ENCODE measurements at regions not wholly inside any gene's neighbourhood (a gene's known extent, or its start where the extent isn't known, plus 50 kb on each side); places are given as distances from the start of the nearest gene placed in this dataset.

DNA sequence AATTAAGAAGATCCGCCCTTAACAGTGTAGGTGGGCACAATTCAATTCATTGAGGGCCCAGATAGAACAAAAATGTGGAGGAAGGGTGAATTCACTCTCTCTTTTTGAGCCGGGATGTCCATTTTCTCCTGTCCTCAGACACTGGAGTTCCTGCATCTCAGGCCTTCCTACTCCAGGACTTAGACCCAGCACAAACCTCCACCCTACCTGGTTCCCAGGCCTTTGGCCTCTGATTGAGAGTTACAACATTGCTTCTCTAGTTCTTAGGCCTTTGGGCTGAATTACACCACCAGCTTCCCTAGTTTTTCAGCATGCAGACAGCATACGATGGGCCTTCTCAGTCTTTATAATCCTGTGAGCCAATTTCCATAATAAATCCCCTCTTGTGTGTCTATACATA is 87.8 kb upstream of the TMEM17 start:
- no peak overlapping the region for H3K4me3 ChIP-seq
- H3K36me3 ChIP-seq = no peaks in the 10 kb centered on the region
- H3K27ac ChIP-seq = peak overlapping the region in 2 of 4 donors; percentile 32 to 74
- H3K4me1 ChIP-seq = peaks cover 0 to 51% (median 7%) of the 10 kb centered on the region in 4 donors
- DNase-seq (ENCODE audit: low spot score in 2 of 2) = no peak
- TF ChIP-seq, protein P1, sequence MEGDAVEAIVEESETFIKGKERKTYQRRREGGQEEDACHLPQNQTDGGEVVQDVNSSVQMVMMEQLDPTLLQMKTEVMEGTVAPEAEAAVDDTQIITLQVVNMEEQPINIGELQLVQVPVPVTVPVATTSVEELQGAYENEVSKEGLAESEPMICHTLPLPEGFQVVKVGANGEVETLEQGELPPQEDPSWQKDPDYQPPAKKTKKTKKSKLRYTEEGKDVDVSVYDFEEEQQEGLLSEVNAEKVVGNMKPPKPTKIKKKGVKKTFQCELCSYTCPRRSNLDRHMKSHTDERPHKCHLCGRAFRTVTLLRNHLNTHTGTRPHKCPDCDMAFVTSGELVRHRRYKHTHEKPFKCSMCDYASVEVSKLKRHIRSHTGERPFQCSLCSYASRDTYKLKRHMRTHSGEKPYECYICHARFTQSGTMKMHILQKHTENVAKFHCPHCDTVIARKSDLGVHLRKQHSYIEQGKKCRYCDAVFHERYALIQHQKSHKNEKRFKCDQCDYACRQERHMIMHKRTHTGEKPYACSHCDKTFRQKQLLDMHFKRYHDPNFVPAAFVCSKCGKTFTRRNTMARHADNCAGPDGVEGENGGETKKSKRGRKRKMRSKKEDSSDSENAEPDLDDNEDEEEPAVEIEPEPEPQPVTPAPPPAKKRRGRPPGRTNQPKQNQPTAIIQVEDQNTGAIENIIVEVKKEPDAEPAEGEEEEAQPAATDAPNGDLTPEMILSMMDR (IDR thresholded peaks at IDR 0.05) = no peak
- no peak for TF ChIP-seq EP300 (IDR thresholded peaks at IDR 0.05)
- no peaks in the 10 kb centered on the region for H3K27me3 ChIP-seq
- WGBS, 2 donors = 92 to 94% methylated on average over 3 of the region's 3 CpGs
- H3K9me3 ChIP-seq = no peaks in the 10 kb centered on the region

DNA sequence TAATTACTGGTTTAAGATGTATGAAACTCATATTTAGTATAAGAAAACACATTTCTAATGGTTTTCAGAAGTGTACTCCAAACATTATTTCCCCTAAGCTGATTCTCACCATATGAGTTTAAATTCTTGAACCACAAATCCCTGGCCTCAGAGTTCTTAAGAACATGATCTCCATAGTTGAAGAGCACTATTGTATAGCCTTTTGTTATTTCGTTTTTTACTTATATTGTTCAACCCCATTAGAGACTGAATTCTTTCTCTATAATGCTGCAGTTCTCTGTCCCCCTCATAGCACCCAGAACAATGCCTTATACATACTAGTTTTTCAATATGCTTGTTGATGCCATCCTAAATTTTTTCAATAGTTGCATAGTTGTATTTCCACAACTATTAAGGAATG is 85.5 kb upstream of the TMEM17 start:
- peaks cover 0 to 60% (median 15%) of the 10 kb centered on the region in 4 donors for H3K4me1 ChIP-seq

DNA sequence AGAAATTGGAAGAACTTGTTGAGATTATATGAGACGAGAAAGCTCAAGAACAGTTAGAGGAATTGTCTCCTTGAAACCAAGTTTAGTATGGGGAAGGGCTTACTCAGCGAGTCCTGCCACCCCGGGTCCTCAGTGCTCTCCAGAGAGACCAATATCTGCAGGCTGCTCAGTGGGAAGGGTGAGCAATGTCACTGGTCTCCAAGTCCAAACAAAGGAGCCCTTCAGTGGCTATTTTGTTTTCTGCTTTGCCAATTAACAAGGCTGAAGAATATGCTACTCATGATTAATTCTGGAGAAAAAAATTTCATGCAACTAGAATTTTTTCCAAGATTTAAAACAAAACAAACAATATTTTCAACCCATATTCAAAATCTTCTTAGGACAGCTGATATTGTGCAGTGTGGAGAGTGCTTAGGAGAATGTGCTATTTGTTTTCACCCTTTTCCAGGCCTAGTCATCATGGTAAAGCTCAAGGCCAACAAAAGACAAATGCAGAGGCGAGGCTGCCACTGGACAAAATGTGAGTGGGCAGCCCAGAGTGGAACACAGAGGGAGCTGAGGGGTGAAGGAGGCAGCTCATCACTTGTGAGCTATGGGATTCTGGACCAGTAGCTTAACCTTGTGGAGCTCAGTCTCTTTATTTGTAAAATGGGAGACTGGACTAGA is 83.8 kb upstream of the TMEM17 start:
- Histone ChIP-seq H3K9me3 (no peaks in the 10 kb centered on the region), H3K27ac (peak overlapping the region; percentile 59 to 91 (median 67)), H3K4me3 (no peak overlapping the region), H3K4me1 (peaks cover 0 to 45% (median 15%) of the 10 kb centered on the region in 4 donors), H3K27me3 (no peaks in the 10 kb centered on the region), H3K36me3 (no peaks in the 10 kb centered on the region)
- 18 to 27% methylated on average over 4 of the region's 4 CpGs for WGBS, 2 donors
- TF ChIP-seq, protein P1 (IDR thresholded peaks at IDR 0.05) = no peak
- TF ChIP-seq POLR2A (IDR thresholded peaks at IDR 0.05) (no peak), EP300 (IDR thresholded peaks at IDR 0.05) (peak in 1 of 2 donors; percentile 66)
- DNase-seq (ENCODE audit: low spot score in 2 of 2) = no peak

More for the DNA sequence above, 85.5 kb upstream of the TMEM17 start:
- H3K4me3 ChIP-seq = no peak overlapping the region
- H3K9me3 ChIP-seq = no peaks in the 10 kb centered on the region
- no peak for DNase-seq (ENCODE audit: low spot score in 2 of 2)
- 34 to 37% methylated on average over 1 of the region's 1 CpG for WGBS, 2 donors
- no peaks in the 10 kb centered on the region for H3K36me3 ChIP-seq
- no peaks in the 10 kb centered on the region for H3K27me3 ChIP-seq
- TF ChIP-seq EP300 (IDR thresholded peaks at IDR 0.05) (no peak), POLR2A (IDR thresholded peaks at IDR 0.05) (no peak)
- TF ChIP-seq, protein P1 (IDR thresholded peaks at IDR 0.05) = no peak
- peak overlapping the region; percentile 38 to 91 (median 67) for H3K27ac ChIP-seq

DNA sequence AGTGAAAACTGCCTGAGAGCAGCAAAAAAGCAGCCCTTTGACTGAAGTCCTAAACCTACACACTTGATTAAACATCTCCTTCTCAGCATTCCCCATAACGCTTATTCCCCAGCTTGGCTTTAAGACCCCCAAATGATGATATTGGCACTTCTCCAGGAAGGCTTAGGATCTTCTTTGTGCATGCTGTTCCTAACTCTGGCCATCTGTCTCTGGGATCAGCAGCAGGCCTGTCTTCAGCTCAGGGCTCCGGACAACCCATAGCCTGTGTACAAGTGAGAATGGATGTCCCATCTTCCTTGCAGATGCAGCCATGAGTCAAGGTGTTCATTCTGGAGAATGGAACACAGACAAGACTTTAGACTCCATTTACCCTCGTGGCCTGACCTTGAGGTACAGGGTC is 81.6 kb upstream of the TMEM17 start:
- no peak for TF ChIP-seq POLR2A (IDR thresholded peaks at IDR 0.05)
- TF ChIP-seq, protein P1 (IDR thresholded peaks at IDR 0.05) = no peak
- no peak for TF ChIP-seq EP300 (IDR thresholded peaks at IDR 0.05)
- H3K4me1 ChIP-seq = peaks cover 0 to 45% (median 15%) of the 10 kb centered on the region in 4 donors
- peak overlapping the region; percentile 59 to 91 (median 67) for H3K27ac ChIP-seq
- no peak for DNase-seq (ENCODE audit: low spot score in 2 of 2)
- 61 to 65% methylated on average over 3 of the region's 3 CpGs for whole genome bisulfite sequencing, 2 donors
- no peaks in the 10 kb centered on the region for H3K27me3 ChIP-seq
- no peaks in the 10 kb centered on the region for H3K9me3 ChIP-seq
- H3K4me3 ChIP-seq = no peak overlapping the region
- H3K36me3 ChIP-seq = no peaks in the 10 kb centered on the region

DNA sequence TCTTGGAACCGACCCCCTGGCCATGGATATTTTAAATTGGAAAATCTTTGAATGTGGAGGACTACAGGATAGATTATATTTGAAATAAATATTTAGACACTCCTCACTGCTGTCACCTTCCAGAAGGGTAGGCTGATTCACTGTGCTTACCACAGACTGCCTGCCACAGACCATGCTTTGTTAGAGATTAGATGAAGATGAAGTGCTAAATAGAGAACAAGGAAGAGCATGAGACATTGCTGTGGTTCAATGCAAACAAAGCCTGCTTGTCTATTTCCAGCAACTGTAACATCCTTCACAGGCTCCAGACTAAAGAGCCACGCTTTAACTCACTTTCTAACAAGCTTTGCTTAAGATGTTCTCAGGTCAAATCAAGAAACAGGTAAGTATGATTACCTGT is 81.0 kb upstream of the TMEM17 start:
- Histone ChIP-seq H3K27ac (peak overlapping the region; percentile 59 to 91 (median 67)), H3K4me1 (peaks cover 0 to 45% (median 15%) of the 10 kb centered on the region in 4 donors), H3K9me3 (no peaks in the 10 kb centered on the region), H3K36me3 (no peaks in the 10 kb centered on the region), H3K4me3 (no peak overlapping the region), H3K27me3 (no peaks in the 10 kb centered on the region)
- DNase-seq (ENCODE audit: low spot score in 2 of 2) = no peak
- 61 to 76% methylated on average over 2 of the region's 2 CpGs for WGBS, 2 donors
- TF ChIP-seq, protein P1 (IDR thresholded peaks at IDR 0.05) = no peak
- TF ChIP-seq POLR2A (IDR thresholded peaks at IDR 0.05) (no peak), EP300 (IDR thresholded peaks at IDR 0.05) (no peak)
